H1 (cell line): ENCODE measurements at regions not wholly inside any gene's neighbourhood (a gene's known extent, or its start where the extent isn't known, plus 50 kb on each side); places are given as distances from the start of the nearest gene placed in this dataset.

ENCODE experiments used
- CTCF ChIA-PET: fragments of 300-600 bp; sonication (Branson Sonifier 250); formaldehyde crosslinking; loops from one replicate; lab custom pipeline; 2021; ENCODE audit not compliant: partially characterized antibody; lab: Charles Lee
- POLR2A ChIA-PET: fragments of 300-600 bp; sonication (Branson Sonifier 250); formaldehyde crosslinking; loops from one replicate; lab custom pipeline; 2021; ENCODE audit warnings: inconsistent platforms; ENCODE audit not compliant: partially characterized antibody; lab: Charles Lee
- DNase-seq, 2 experiments: peaks; one replicate each; pipeline versions ENCODE4 v3.0.0 to v3.0.0-alpha.2; 2010 to 2022; ENCODE audit warnings: low spot score in 2 of 2, low read depth in 1 of 2, mixed read lengths in 1 of 2
- FAIRE-seq: peaks from 2 replicates; lab custom pipeline; 2011; peaks lifted over from hg19 to GRCh38; lab: Jason Lieb, UNC
- H2AFZ ChIP-seq: 2 replicates; pipeline ENCODE4 v1.8.1; 2012; ENCODE audit warnings: low read length, inconsistent platforms
- H2AK5ac ChIP-seq: 2 replicates; pipeline ENCODE4 v1.6.1; 2013; ENCODE audit warnings: low read depth, low read length
- H2BK120ac ChIP-seq: replicated peaks from 2 replicates; pipeline ENCODE3; 2013; ENCODE audit warnings: low read depth, low read length, inconsistent platforms
- H2BK12ac ChIP-seq: 2 replicates; pipeline ENCODE4 v1.6.1; 2013; ENCODE audit warnings: low read depth, low read length
- H2BK15ac ChIP-seq: 2 replicates; pipeline ENCODE4 v1.6.1; 2013; ENCODE audit warnings: low read length
- H2BK20ac ChIP-seq: 2 replicates; pipeline ENCODE4 v1.6.1; 2013; ENCODE audit warnings: low read length
- H2BK5ac ChIP-seq: 2 replicates; pipeline ENCODE4 v1.6.1; 2013; ENCODE audit warnings: low read depth, low read length
- H3K14ac ChIP-seq: 2 replicates; pipeline ENCODE4 v1.6.1; 2013; ENCODE audit warnings: inconsistent platforms; ENCODE audit not compliant: insufficient read length
- H3K18ac ChIP-seq: 2 replicates; pipeline ENCODE4 v1.6.1; 2013; ENCODE audit warnings: low read length; ENCODE audit errors: extremely low read depth
- H3K23ac ChIP-seq: 2 replicates; pipeline ENCODE4 v1.6.1; 2013; ENCODE audit warnings: inconsistent platforms; ENCODE audit not compliant: insufficient read length
- H3K23me2 ChIP-seq: 2 replicates; pipeline ENCODE4 v1.6.1; 2013; ENCODE audit warnings: low read depth, low read length
- H3K27ac ChIP-seq: 2 replicates; pipeline ENCODE4 v1.6.1; 2011; ENCODE audit warnings: low read depth, low read length, inconsistent platforms
- H3K27me3 ChIP-seq, 4 experiments: replicated peaks in 1 of 4; 1 replicate in 1 of 4; 2 replicates in 3 of 4; pipeline versions ENCODE4 v1.6.1 to v1.8.1; 2011 to 2013; ENCODE audit warnings: low read length in 3 of 4, mild to moderate bottlenecking in 3 of 4, inconsistent platforms in 2 of 4, mixed read lengths in 2 of 4, moderate library complexity in 1 of 4; ENCODE audit not compliant: control insufficient read depth in 3 of 4, insufficient read depth in 3 of 4; ENCODE audit errors: extremely low read depth in 1 of 4
- H3K36me3 ChIP-seq, 4 experiments: 2 replicates each; pipeline versions ENCODE4 v1.6.1 to v1.8.1; 2011 to 2013; ENCODE audit warnings: mild to moderate bottlenecking in 4 of 4, low read length in 3 of 4, moderate library complexity in 2 of 4, control low read depth in 1 of 4, inconsistent platforms in 1 of 4; ENCODE audit not compliant: insufficient read depth in 4 of 4, control insufficient read depth in 2 of 4
- H3K4ac ChIP-seq: replicated peaks from 2 replicates; pipeline ENCODE3; 2013; ENCODE audit warnings: low read length, low read depth, mixed read lengths, inconsistent platforms; ENCODE audit not compliant: insufficient read length
- H3K4me1 ChIP-seq, 4 experiments: replicated peaks in 1 of 4; 1 replicate in 1 of 4; 2 replicates in 3 of 4; pipeline versions ENCODE4 v1.6.1 to v1.8.1; 2011 to 2013; ENCODE audit warnings: low read length in 3 of 4, inconsistent platforms in 2 of 4, mixed read lengths in 1 of 4; ENCODE audit not compliant: insufficient read depth in 4 of 4, control insufficient read depth in 3 of 4
- H3K4me2 ChIP-seq, 2 experiments: 2 replicates each; pipeline versions ENCODE4 v1.6.1 to v1.8.1; 2011 to 2013; ENCODE audit warnings: low read depth in 2 of 2, low read length in 2 of 2, control low read depth in 1 of 2, inconsistent platforms in 1 of 2, mild to moderate bottlenecking in 1 of 2; ENCODE audit not compliant: insufficient read depth in 1 of 2
- H3K4me3 ChIP-seq, 4 experiments: fragments of 200-600, 300-600 bp in 1 of 4; sonication (generic), shearing (Covaris generic), sonication (Bioruptor Twin) in 1 of 4; 2 replicates each; pipeline versions ENCODE4 v1.5.1 to v1.8.1; 2011 to 2016; ENCODE audit warnings: low read length in 4 of 4, low read depth in 3 of 4, control low read depth in 2 of 4, inconsistent platforms in 2 of 4, mild to moderate bottlenecking in 2 of 4, mixed read lengths in 1 of 4, moderate library complexity in 1 of 4; ENCODE audit not compliant: insufficient read depth in 2 of 4; ENCODE audit errors: extremely low read depth in 1 of 4
- H3K56ac ChIP-seq: replicated peaks from 2 replicates; pipeline ENCODE3; 2013; ENCODE audit warnings: low read depth, mild to moderate bottlenecking, mixed read lengths, low read length, inconsistent platforms; ENCODE audit not compliant: insufficient read length
- H3K79me1 ChIP-seq: 2 replicates; pipeline ENCODE4 v1.6.1; 2013; ENCODE audit warnings: low read depth, low read length, control low read depth
- H3K79me2 ChIP-seq, 2 experiments: 2 replicates each; pipeline versions ENCODE4 v1.6.1 to v1.8.1; 2012 to 2013; ENCODE audit warnings: low read length in 2 of 2, mild to moderate bottlenecking in 2 of 2, inconsistent platforms in 1 of 2; ENCODE audit not compliant: insufficient read depth in 2 of 2, control insufficient read depth in 1 of 2
- H3K9ac ChIP-seq, 4 experiments: replicated peaks in 1 of 4; 1 replicate in 1 of 4; 2 replicates in 3 of 4; pipeline versions ENCODE4 v1.6.1 to v1.8.1; 2011 to 2013; ENCODE audit warnings: low read depth in 3 of 4, low read length in 3 of 4, control low read depth in 2 of 4, mild to moderate bottlenecking in 2 of 4, moderate library complexity in 2 of 4, inconsistent platforms in 1 of 4; ENCODE audit errors: extremely low read depth in 1 of 4
- H3K9me3 ChIP-seq, 2 experiments: 2 replicates each; pipeline versions ENCODE4 v1.6.1 to v1.8.1; 2012 to 2013; ENCODE audit warnings: mild to moderate bottlenecking in 2 of 2, moderate library complexity in 2 of 2, control low read depth in 1 of 2, inconsistent platforms in 1 of 2, low read depth in 1 of 2, low read length in 1 of 2, mixed read lengths in 1 of 2; ENCODE audit not compliant: insufficient read depth in 2 of 2
- H4K20me1 ChIP-seq, 2 experiments: replicated peaks in 1 of 2; 2 replicates each; pipeline versions ENCODE3 to v1.8.1; 2011 to 2013; ENCODE audit warnings: inconsistent platforms in 2 of 2, low read length in 2 of 2, mild to moderate bottlenecking in 1 of 2; ENCODE audit not compliant: insufficient read depth in 2 of 2, control insufficient read depth in 1 of 2
- H4K5ac ChIP-seq: 2 replicates; pipeline ENCODE4 v1.6.1; 2013; ENCODE audit warnings: low read length, low read depth, mixed read lengths, inconsistent platforms; ENCODE audit not compliant: insufficient read length
- H4K8ac ChIP-seq: 2 replicates; pipeline ENCODE4 v1.8.0; 2013; ENCODE audit warnings: mild to moderate bottlenecking, moderate library complexity, low read length, inconsistent platforms; ENCODE audit not compliant: insufficient read depth; ENCODE audit errors: extremely low read depth
- H4K91ac ChIP-seq: replicated peaks from 2 replicates; pipeline ENCODE3; 2013; ENCODE audit warnings: low read length, mixed read lengths, inconsistent platforms; ENCODE audit not compliant: insufficient read length
- CBX5 ChIP-seq: fragments of 300-800, 300-1000 bp; sonication (generic); IDR thresholded peaks from 2 replicates; pipeline ENCODE4 v1.7.1; 2016; ENCODE audit warnings: antibody characterized with exemption, low read length, low read depth
- CEBPB ChIP-seq: IDR thresholded peaks from 2 replicates; pipeline ENCODE4 v1.6.1; 2012; ENCODE audit warnings: low read depth, low read length
- CTBP2 ChIP-seq: IDR thresholded peaks from 2 replicates; pipeline ENCODE4 v1.7.0; 2011; ENCODE audit warnings: borderline replicate concordance, mild to moderate bottlenecking, moderate library complexity, mixed read lengths, low read length; ENCODE audit not compliant: insufficient read depth, insufficient read length
- NRF1 ChIP-seq: IDR thresholded peaks from 2 replicates; pipeline ENCODE4 v1.6.1; 2011; ENCODE audit warnings: mild to moderate bottlenecking, low read depth, low read length, improper control_type of control experiment
- WGBS, 2 experiments: shearing (Covaris generic) in 1 of 2; methylation state at CpG; one replicate each; pipeline versions ENCODE4 v1.1.6 to v1.1.7; 2013 to 2015; ENCODE audit warnings: low lambda C conversion rate in 2 of 2, mixed read lengths in 2 of 2, inconsistent platforms in 1 of 2, low coverage in 1 of 2, missing lambda C conversion rate in 1 of 2; ENCODE audit not compliant: insufficient replicate concordance in 2 of 2, insufficient coverage in 1 of 2, insufficient read length in 1 of 2; ENCODE audit errors: extremely low coverage in 1 of 2, missing lambda C conversion rate in 1 of 2; 5-methylcytosine and 5-hydroxymethylcytosine counted together

- TF ChIP-seq CEBPB = no peak
- TF ChIP-seq NRF1 = no peak
- TF ChIP-seq CTBP2 = no peak
- no peak for TF ChIP-seq CBX5
- TF ChIP-seq, all 59 proteins: peak for 0
- Histone ChIP-seq H4K20me1 (peaks cover 10 to 13% of the 10 kb centered on the region in 2 experiments), H3K23me2 (no peaks in the 10 kb centered on the region; the same call in 1 of the 2 replicates), H3K9me3 (no peaks in the 10 kb centered on the region), H4K5ac (no peak overlapping the region), H3K18ac (no peak overlapping the region), H3K56ac (no peak overlapping the region), H3K4me2 (no peak overlapping the region), H3K9ac (no peak overlapping the region), H3K23ac (no peak overlapping the region), H3K4ac (no peak overlapping the region), H3K79me1 (peaks cover 4% of the 10 kb centered on the region), H3K4me3 (no peak overlapping the region), H3K79me2 (no peaks in the 10 kb centered on the region), H3K27me3 (peaks cover 0 to 3% (median 1%) of the 10 kb centered on the region in 4 experiments; a peak in 3 of 7 replicates), H2BK20ac (no peak overlapping the region), H2AFZ (no peak overlapping the region), H2AK5ac (no peak overlapping the region), H3K36me3 (no peaks in the 10 kb centered on the region), H2BK15ac (no peak overlapping the region), H3K4me1 (peaks cover 0 to 5% (median 1%) of the 10 kb centered on the region in 4 experiments; a peak in 5 of 7 replicates), H2BK120ac (no peak overlapping the region), H2BK5ac (no peak overlapping the region), H3K14ac (no peak overlapping the region), H4K8ac (no peak overlapping the region), H3K27ac (no peak overlapping the region), H2BK12ac (no peak overlapping the region), H4K91ac (no peak overlapping the region)
- DNase-seq (no peak), FAIRE-seq (no peak)
- POLR2A ChIA-PET = no interaction called here
- WGBS, 2 experiments = 90% methylated on average over 10 of the region's 10 CpGs; no CpG with 5 or more reads in 1 of the 2 experiments
- CTCF ChIA-PET = interaction anchor here (0.6 to 12.5 kb wide), 16 partner anchors 9 to 257 kb away, joined by 3 to 177 read pairs (median 4); no protein-coding TSS in a partner anchor
Measured at GRCh38 chr16:85371948-85372347, 241.2 kb upstream of the GSE1 start.
